Ovary (tissue), 7 donors: ENCODE measurements at regions not wholly inside any gene's neighbourhood (a gene's known extent, or its start where the extent isn't known, plus 50 kb on each side); places are given as distances from the start of the nearest gene placed in this dataset.

ENCODE experiments used
- DNase-seq, 5 donors: peaks; one replicate each; pipeline ENCODE4 v3.0.0-alpha.2; 2019 to 2020
- H3K27ac ChIP-seq, 2 donors: fragments of 200-600 bp; one replicate each; pipeline versions ENCODE4 v1.5.1 to v1.8.0; 2019 to 2022
- H3K27me3 ChIP-seq: fragments of 200-600 bp; one replicate; pipeline ENCODE4 v1.8.0; 2022
- H3K36me3 ChIP-seq: fragments of 200-600 bp; sonication (generic); one replicate; pipeline ENCODE4 v1.5.1; 2019
- H3K4me1 ChIP-seq: one replicate; pipeline ENCODE4 v1.8.1; 2013; ENCODE audit warnings: mild to moderate bottlenecking, moderate library complexity; ENCODE audit not compliant: insufficient read depth
- H3K4me3 ChIP-seq: fragments of 200-600 bp; sonication (generic); one replicate; pipeline ENCODE4 v1.5.1; 2017
- H3K9me3 ChIP-seq, 2 donors: fragments of 200-600 bp in 1 of 2; sonication (generic) in 1 of 2; one replicate each; pipeline versions ENCODE4 v1.5.1 to v1.8.1; 2013 to 2019; ENCODE audit warnings: mild to moderate bottlenecking in 1 of 2, moderate library complexity in 1 of 2
- CTCF ChIP-seq, 3 donors: fragments of 450-650 bp in 2 of 3; fragments of 200-600 bp in 1 of 3; IDR thresholded peaks; one replicate each; pipeline versions ENCODE4 v1.5.1 to v1.8.0; 2016 to 2022; ENCODE audit warnings: antibody characterized with exemption in 3 of 3, mild to moderate bottlenecking in 1 of 3
- EP300 ChIP-seq: sonication (generic); formaldehyde crosslinking; IDR thresholded peaks from one replicate; pipeline ENCODE4 v1.6.1; 2017; ENCODE audit warnings: antibody characterized with exemption
- POLR2A ChIP-seq: fragments of 450-650 bp; IDR thresholded peaks from one replicate; pipeline ENCODE4 v1.6.1; 2017; ENCODE audit warnings: antibody characterized with exemption, mild to moderate bottlenecking, moderate library complexity
- WGBS, 3 donors: extraction: QIAGEN DNeasy Blood & Tissue Kit in 1 of 3; methylation state at CpG; one replicate each; pipeline versions ENCODE4 v1.1.5 to v1.1.7; 2013 to 2017; 5-methylcytosine and 5-hydroxymethylcytosine counted together
- intact Hi-C, 4 donors: fragments of 100-400 bp; cut with DNase I; formaldehyde crosslinking; loops; one replicate each; pipeline versions ENCODE4 v1.11.0 to v1.15.1; 2022 to 2023
- donor health status: DM: no; HTN: no; CAD: no; lungs with moderate emphysema.
- donor health status: DM: no; HTN: no; CAD: no.
- donor health status: Bipolar disorder and iron deficiency.
- donor health status: DM: no; HTN: no; CAD: no.
- donor health status: DM: yes; HTN: yes; CAD: no.

GRCh38 chr13:42409551-42409950, 137.6 kb downstream of the AKAP11 start:
- H3K9me3 ChIP-seq: no peaks in the 10 kb centered on the region
- no peak overlapping the region for H3K4me3 ChIP-seq
- no peaks in the 10 kb centered on the region for H3K4me1 ChIP-seq
- intact Hi-C loops: no loop called here
- H3K27me3 ChIP-seq: no peaks in the 10 kb centered on the region
- H3K27ac ChIP-seq: no peak overlapping the region
- no peaks in the 10 kb centered on the region for H3K36me3 ChIP-seq
- TF ChIP-seq EP300 (no peak), CTCF (IDR thresholded peaks at IDR 0.05) (no peak), POLR2A (no peak)
- DNase-seq: no peak

- H3K27me3 ChIP-seq: no peaks in the 10 kb centered on the region
- WGBS, 3 donors: 74 to 78% (median 77%) methylated on average over 5 of the region's 5 CpGs
- H3K27ac ChIP-seq: no peak overlapping the region
- intact Hi-C loops: no loop called here
- H3K4me3 ChIP-seq: no peak overlapping the region
- DNase-seq: no peak
- TF ChIP-seq CTCF (IDR thresholded peaks at IDR 0.05) (no peak), POLR2A (no peak), EP300 (no peak)
- no peaks in the 10 kb centered on the region for H3K9me3 ChIP-seq
- H3K36me3 ChIP-seq: no peaks in the 10 kb centered on the region
- no peaks in the 10 kb centered on the region for H3K4me1 ChIP-seq
Measured at GRCh38 chr13:42412812-42413483, 141.0 kb downstream of the AKAP11 start.

- no peak for TF ChIP-seq CTCF (IDR thresholded peaks at IDR 0.05)
- Histone ChIP-seq H3K4me3 (no peak overlapping the region), H3K4me1 (no peaks in the 10 kb centered on the region), H3K9me3 (no peaks in the 10 kb centered on the region), H3K36me3 (no peaks in the 10 kb centered on the region), H3K27ac (no peak overlapping the region), H3K27me3 (no peaks in the 10 kb centered on the region)
- WGBS, 3 donors: 11 to 18% (median 13%) methylated on average over 3 of the region's 3 CpGs
- DNase-seq: no peak
- intact Hi-C loops: no loop called here
Measured at GRCh38 chr13:42413484-42413815, 141.5 kb downstream of the AKAP11 start.

GRCh38 chr13:42417626-42418025, 145.7 kb downstream of the AKAP11 start:
- H3K27ac ChIP-seq: no peak overlapping the region
- no peaks in the 10 kb centered on the region for H3K36me3 ChIP-seq
- DNase-seq: no peak
- H3K27me3 ChIP-seq: no peaks in the 10 kb centered on the region
- no peak overlapping the region for H3K4me3 ChIP-seq
- no peaks in the 10 kb centered on the region for H3K9me3 ChIP-seq
- WGBS, 3 donors: 77 to 83% (median 83%) methylated on average over 3 of the region's 3 CpGs
- TF ChIP-seq POLR2A (no peak), CTCF (IDR thresholded peaks at IDR 0.05) (no peak), EP300 (no peak)
- no peaks in the 10 kb centered on the region for H3K4me1 ChIP-seq
- intact Hi-C loops: no loop called here
